ENCODE measurements at regions not wholly inside any gene's neighbourhood (a gene's known extent, or its start where the extent isn't known, plus 50 kb on each side); places are given as distances from the start of the nearest gene placed in this dataset.
"Not testable (repeated sequence)": the region's sequence is repeated elsewhere in the genome, so short reads cannot be mapped to it uniquely, and the experiment has no call there.

DNA sequence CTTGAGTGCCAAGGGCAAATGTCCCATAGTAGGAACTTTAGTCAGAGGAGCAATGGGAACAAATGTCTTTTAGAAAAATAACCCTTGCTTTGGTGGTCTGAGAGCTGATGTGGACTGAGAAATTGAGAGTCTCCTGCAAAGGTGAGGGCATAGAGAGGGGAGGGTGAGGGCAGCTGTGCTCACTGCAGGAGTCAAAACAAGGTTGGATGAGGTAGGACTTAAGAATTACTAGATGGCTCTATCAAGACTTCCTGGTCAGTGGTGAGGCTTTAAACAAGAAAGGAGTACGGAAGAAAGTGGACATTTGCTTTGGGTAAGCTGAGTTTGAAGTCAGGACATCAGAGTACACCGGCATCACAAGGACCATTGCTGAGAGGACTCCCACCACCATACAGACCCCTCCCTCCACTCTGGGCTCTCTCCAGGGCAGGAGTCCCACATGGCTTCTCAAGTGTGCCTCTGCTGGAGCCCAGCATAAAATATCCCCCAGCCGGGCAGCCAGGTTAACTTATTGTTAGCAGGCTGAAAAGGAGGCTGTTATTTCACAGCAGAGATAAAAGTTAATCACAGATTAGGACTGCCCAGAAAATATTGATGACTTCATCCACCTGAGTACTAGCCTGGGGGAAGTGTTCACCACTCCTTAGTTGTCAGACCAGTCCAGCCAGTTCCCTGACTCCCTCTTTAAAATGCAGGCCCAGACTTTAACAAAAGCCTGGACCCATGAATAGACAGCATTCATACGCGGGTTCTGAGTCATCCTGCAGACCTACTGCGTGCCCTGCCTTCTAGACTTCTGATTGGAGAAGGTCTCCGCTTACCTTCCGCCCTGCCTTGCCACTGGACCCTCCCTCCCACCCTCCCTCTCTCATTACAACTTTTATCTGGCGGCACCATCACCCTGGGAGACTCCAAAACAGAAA, 167.2 kb downstream of the BCL2L11 start:
- H3K27me3 ChIP-seq (ENCODE audit: control insufficient read depth in 1 of 2, insufficient read depth in 1 of 2, low read length in 2 of 2); H3K9ac ChIP-seq (ENCODE audit: low read length); H2BK12ac ChIP-seq (ENCODE audit: low read length in 2 of 2); H4K91ac ChIP-seq (ENCODE audit: low read length); DNase-seq; H3K18ac ChIP-seq (ENCODE audit: low read depth in 1 of 2, low read length in 2 of 2); H3K4me1 ChIP-seq (ENCODE audit: control insufficient read depth, insufficient read depth, low read depth, low read length); H3K4me3 ChIP-seq (ENCODE audit: insufficient read depth in 1 of 2, low read depth in 1 of 2, low read length in 2 of 2); H2BK120ac ChIP-seq (ENCODE audit: low read depth, low read length); H3K14ac ChIP-seq (ENCODE audit: low read length in 2 of 2); H3K36me3 ChIP-seq (ENCODE audit: control insufficient read depth in 1 of 2, insufficient read depth in 2 of 2, low read depth in 1 of 2, low read length in 2 of 2); H3K23ac ChIP-seq (ENCODE audit: low read length in 2 of 2); H3K9me3 ChIP-seq (ENCODE audit: control insufficient read depth, low read length); H2AK5ac ChIP-seq (ENCODE audit: low read length, severe bottlenecking); H3K27ac ChIP-seq (ENCODE audit: low read length, poor library complexity, severe bottlenecking); H2BK15ac ChIP-seq (ENCODE audit: low read depth, poor library complexity, severe bottlenecking); H3K4ac ChIP-seq (ENCODE audit: low read depth in 1 of 2, low read length in 2 of 2); H2AFZ ChIP-seq (ENCODE audit: low read depth, low read length); H3K4me2 ChIP-seq (ENCODE audit: low read length, poor library complexity, severe bottlenecking); H4K8ac ChIP-seq (ENCODE audit: low read length); H3K79me1 ChIP-seq (replicated peaks; ENCODE audit: low read length, poor library complexity, severe bottlenecking); H2BK5ac ChIP-seq (ENCODE audit: low read depth, low read length, poor library complexity, severe bottlenecking): not testable (repeated sequence)
- WGBS: 61% methylated on average over 5 of the region's 9 CpGs

DNA sequence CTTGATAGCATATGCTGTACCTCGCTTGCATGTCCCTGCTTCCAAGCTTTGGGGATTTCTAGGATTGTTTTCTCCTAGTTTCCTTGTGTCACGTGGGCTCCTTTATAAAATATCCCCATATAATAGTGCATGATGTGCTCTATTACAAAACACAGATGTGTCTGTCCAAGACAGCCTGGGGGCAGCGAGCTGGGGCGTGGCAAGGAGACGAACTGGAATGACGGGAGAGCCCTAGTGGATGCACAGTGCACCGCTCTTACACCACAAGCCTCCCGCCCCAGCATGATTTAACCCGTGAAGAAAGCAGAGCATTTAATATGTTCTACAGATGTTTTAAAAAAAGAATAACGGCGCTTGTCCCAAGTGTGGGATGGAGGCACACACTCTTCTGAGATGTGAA, 169.7 kb downstream of the BCL2L11 start:
- H3K23ac ChIP-seq (ENCODE audit: low read length in 2 of 2); H3K9me3 ChIP-seq (ENCODE audit: control insufficient read depth, low read length); H3K79me1 ChIP-seq (replicated peaks; ENCODE audit: low read length, poor library complexity, severe bottlenecking); H4K91ac ChIP-seq (ENCODE audit: low read length); H2AFZ ChIP-seq (ENCODE audit: low read depth, low read length); H3K14ac ChIP-seq (ENCODE audit: low read length in 2 of 2); H3K4me2 ChIP-seq (ENCODE audit: low read length, poor library complexity, severe bottlenecking); H3K18ac ChIP-seq (ENCODE audit: low read depth in 1 of 2, low read length in 2 of 2); H2BK5ac ChIP-seq (ENCODE audit: low read depth, low read length, poor library complexity, severe bottlenecking); H4K8ac ChIP-seq (ENCODE audit: low read length); H3K4ac ChIP-seq (ENCODE audit: low read depth in 1 of 2, low read length in 2 of 2); H3K27me3 ChIP-seq (ENCODE audit: control insufficient read depth in 1 of 2, insufficient read depth in 1 of 2, low read length in 2 of 2); H2BK120ac ChIP-seq (ENCODE audit: low read depth, low read length); H3K9ac ChIP-seq (ENCODE audit: low read length); H2AK5ac ChIP-seq (ENCODE audit: low read length, severe bottlenecking); DNase-seq; H3K36me3 ChIP-seq (ENCODE audit: control insufficient read depth in 1 of 2, insufficient read depth in 2 of 2, low read depth in 1 of 2, low read length in 2 of 2); H2BK12ac ChIP-seq (ENCODE audit: low read length in 2 of 2); H2BK15ac ChIP-seq (ENCODE audit: low read depth, poor library complexity, severe bottlenecking); H3K4me3 ChIP-seq (ENCODE audit: insufficient read depth in 1 of 2, low read depth in 1 of 2, low read length in 2 of 2); H3K27ac ChIP-seq (ENCODE audit: low read length, poor library complexity, severe bottlenecking); H3K4me1 ChIP-seq (ENCODE audit: control insufficient read depth, insufficient read depth, low read depth, low read length): not testable (repeated sequence)
- 100% methylated on average over 5 of the region's 11 CpGs for WGBS

DNA sequence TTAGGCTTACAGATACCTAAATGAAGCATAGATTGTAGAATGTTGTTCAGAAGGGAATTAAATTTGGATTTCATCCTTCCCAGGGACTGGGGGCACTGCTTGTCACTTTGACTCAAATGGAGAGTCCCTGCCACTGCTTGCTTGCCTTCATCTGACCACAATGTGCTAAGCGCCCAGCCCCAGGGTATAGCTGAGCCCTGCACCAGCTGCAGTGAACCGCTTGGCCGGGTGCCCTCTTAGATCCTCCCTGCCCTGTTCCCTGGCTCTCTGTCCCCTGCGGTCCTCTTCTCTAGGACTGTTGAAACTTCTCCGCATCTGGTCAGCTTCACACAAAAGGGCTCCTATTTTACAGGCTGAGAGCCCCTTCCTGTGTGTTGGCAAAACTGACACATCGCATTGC, 170.9 kb downstream of the BCL2L11 start:
- H3K27ac ChIP-seq (ENCODE audit: low read length, poor library complexity, severe bottlenecking); H2BK15ac ChIP-seq (ENCODE audit: low read depth, poor library complexity, severe bottlenecking); H3K27me3 ChIP-seq (ENCODE audit: control insufficient read depth in 1 of 2, insufficient read depth in 1 of 2, low read length in 2 of 2); H2BK12ac ChIP-seq (ENCODE audit: low read length in 2 of 2); H3K4me1 ChIP-seq (ENCODE audit: control insufficient read depth, insufficient read depth, low read depth, low read length); DNase-seq; H3K9ac ChIP-seq (ENCODE audit: low read length); H3K9me3 ChIP-seq (ENCODE audit: control insufficient read depth, low read length); H3K4me3 ChIP-seq (ENCODE audit: insufficient read depth in 1 of 2, low read depth in 1 of 2, low read length in 2 of 2); H2BK120ac ChIP-seq (ENCODE audit: low read depth, low read length); H2AK5ac ChIP-seq (ENCODE audit: low read length, severe bottlenecking); H3K4me2 ChIP-seq (ENCODE audit: low read length, poor library complexity, severe bottlenecking); H3K23ac ChIP-seq (ENCODE audit: low read length in 2 of 2); H3K79me1 ChIP-seq (replicated peaks; ENCODE audit: low read length, poor library complexity, severe bottlenecking); H4K91ac ChIP-seq (ENCODE audit: low read length); H3K14ac ChIP-seq (ENCODE audit: low read length in 2 of 2); H3K36me3 ChIP-seq (ENCODE audit: control insufficient read depth in 1 of 2, insufficient read depth in 2 of 2, low read depth in 1 of 2, low read length in 2 of 2); H3K18ac ChIP-seq (ENCODE audit: low read depth in 1 of 2, low read length in 2 of 2); H2AFZ ChIP-seq (ENCODE audit: low read depth, low read length); H3K4ac ChIP-seq (ENCODE audit: low read depth in 1 of 2, low read length in 2 of 2); H4K8ac ChIP-seq (ENCODE audit: low read length); H2BK5ac ChIP-seq (ENCODE audit: low read depth, low read length, poor library complexity, severe bottlenecking): not testable (repeated sequence)
- 93% methylated on average over 3 of the region's 6 CpGs for WGBS

DNA sequence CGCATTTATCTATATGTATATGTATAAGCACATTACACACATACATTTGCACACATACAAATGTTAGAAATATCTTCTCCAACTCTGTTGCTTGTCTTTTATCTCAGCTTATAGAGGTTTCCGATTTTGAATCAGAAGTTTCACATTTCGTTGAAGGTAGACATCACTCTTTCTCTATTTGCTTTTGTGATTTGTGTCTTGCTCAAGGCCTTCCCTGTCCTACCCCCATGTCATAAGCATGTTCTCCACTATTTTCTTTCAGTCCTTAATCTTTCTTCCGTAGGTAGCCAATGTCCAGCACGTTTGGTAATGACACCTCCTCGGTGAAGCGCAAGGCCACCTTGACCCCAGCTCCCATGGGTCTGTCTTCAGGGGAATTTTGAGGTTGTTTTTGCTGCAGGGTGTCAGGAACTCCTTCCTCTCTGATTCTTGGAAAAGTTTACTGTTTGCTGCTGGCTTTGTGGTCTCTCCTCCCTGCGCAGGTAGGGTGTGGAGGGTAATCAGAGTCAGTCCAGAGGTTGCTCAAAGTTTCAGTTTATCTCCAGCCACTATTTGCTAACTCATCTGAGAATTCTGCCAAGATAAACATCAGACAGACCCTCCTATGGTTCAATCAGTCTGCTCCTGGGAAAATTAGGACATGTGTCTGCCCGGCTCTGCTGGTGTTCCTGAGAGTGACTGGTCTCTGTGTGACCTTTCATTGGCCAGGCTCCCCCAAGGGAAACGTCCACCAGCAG, 171.7 kb downstream of the BCL2L11 start:
- not testable (repeated sequence) for H3K4me3 ChIP-seq (ENCODE audit: insufficient read depth in 1 of 2, low read depth in 1 of 2, low read length in 2 of 2); H2BK5ac ChIP-seq (ENCODE audit: low read depth, low read length, poor library complexity, severe bottlenecking); H3K4ac ChIP-seq (ENCODE audit: low read depth in 1 of 2, low read length in 2 of 2); H2AK5ac ChIP-seq (ENCODE audit: low read length, severe bottlenecking); H2BK15ac ChIP-seq (ENCODE audit: low read depth, poor library complexity, severe bottlenecking); H3K27ac ChIP-seq (ENCODE audit: low read length, poor library complexity, severe bottlenecking); H2BK12ac ChIP-seq (ENCODE audit: low read length in 2 of 2); H2BK120ac ChIP-seq (ENCODE audit: low read depth, low read length); H3K36me3 ChIP-seq (ENCODE audit: control insufficient read depth in 1 of 2, insufficient read depth in 2 of 2, low read depth in 1 of 2, low read length in 2 of 2); H3K18ac ChIP-seq (ENCODE audit: low read depth in 1 of 2, low read length in 2 of 2); H3K27me3 ChIP-seq (ENCODE audit: control insufficient read depth in 1 of 2, insufficient read depth in 1 of 2, low read length in 2 of 2); H3K23ac ChIP-seq (ENCODE audit: low read length in 2 of 2); H3K4me2 ChIP-seq (ENCODE audit: low read length, poor library complexity, severe bottlenecking); DNase-seq; H3K4me1 ChIP-seq (ENCODE audit: control insufficient read depth, insufficient read depth, low read depth, low read length); H4K8ac ChIP-seq (ENCODE audit: low read length); H3K9me3 ChIP-seq (ENCODE audit: control insufficient read depth, low read length); H3K79me1 ChIP-seq (replicated peaks; ENCODE audit: low read length, poor library complexity, severe bottlenecking); H4K91ac ChIP-seq (ENCODE audit: low read length); H3K14ac ChIP-seq (ENCODE audit: low read length in 2 of 2); H3K9ac ChIP-seq (ENCODE audit: low read length); H2AFZ ChIP-seq (ENCODE audit: low read depth, low read length)
- no CpG with 5 or more reads among the region's 10 CpGs for WGBS

All from mesenchymal stem cell (in vitro differentiated cells and primary cell).